ENCODE measurements at regions not wholly inside any gene's neighbourhood (a gene's known extent, or its start where the extent isn't known, plus 50 kb on each side); places are given as distances from the start of the nearest gene placed in this dataset.

DNA sequence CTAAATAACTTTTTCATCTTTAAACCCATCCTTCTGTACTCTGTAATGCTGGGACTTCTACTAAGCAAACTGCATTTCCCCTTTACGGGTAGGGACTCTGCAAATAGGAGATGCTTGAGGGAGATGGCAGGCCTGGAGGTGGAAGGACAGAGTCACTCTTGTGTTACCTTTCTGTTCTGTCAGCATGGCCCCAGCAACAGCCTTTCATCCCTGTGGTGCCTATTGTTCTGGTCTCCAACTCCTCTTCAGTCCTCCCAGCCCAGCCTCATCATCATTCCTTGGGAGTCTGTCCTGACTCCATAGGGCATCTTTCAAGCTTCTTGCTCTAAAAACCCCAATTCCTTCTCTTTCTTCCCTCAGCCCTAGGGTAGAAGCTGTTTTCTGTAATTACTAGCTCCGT, 230.0 kb downstream of the SNX13 start:
- no peak overlapping the region for H3K27ac ChIP-seq
- no peak for DNase-seq (ENCODE audit: low read depth, low spot score)

DNA sequence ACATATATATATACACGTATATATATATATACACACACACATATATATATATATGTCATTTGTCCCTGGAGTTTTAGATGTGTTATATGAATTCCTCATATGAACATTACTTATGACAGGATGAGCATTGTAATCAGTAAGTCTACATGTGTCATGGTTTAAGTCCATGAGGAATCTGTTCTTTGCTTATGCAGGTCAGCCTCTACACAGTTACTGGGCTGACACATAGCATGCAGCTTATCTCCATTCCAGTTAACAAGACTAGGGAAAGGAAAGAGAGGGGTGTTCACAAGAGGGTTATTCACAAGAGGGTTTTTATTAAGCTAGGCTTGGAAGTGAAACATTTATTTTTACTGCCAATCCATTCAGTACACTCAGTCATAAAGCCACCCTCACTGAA, 226.7 kb downstream of the SNX13 start:
- no peak overlapping the region for H3K27ac ChIP-seq
- no peak for DNase-seq (ENCODE audit: low read depth, low spot score)

DNA sequence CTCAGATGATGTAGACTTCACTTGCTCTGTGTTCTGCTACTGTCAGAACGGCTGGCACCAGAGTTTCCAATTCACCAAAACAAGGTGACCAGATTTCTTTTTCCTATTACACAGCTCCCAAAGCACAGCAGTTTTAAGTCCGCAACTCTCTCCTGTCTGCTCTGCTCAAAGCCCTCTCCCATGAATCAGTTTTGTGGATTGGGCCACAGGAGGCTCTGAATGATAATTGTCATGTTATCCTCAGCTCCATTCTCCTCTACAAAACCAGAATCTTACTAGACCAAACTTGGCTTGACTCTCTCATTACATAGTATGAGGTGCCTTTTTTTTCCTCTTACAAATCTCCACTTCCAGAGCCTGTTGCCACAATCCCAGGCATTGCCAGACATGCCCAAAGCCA, 223.5 kb downstream of the SNX13 start:
- DNase-seq (ENCODE audit: low read depth, low spot score) = no peak
- H3K27ac ChIP-seq = no peak overlapping the region

DNA sequence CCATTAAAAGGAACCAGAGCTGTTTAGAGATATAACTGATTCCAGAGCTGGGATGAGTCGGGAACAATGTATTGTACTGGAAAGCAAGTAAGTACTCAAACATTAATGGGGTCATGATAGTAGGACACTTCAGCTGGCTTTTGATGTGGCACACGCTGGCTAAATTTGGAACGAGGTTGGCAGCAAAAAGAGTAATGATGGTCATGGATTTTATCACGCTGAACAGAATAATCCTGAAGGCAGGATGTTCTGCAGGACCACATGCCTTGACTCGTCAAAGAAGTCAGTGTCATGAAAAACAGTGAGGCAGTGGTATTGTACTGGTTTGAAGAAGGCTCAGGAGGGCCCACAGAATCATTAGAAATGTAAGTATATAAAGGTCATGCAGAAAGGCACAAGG, 220.3 kb downstream of the SNX13 start:
- no peak overlapping the region for H3K27ac ChIP-seq
- no peak for DNase-seq (ENCODE audit: low read depth, low spot score)

DNA sequence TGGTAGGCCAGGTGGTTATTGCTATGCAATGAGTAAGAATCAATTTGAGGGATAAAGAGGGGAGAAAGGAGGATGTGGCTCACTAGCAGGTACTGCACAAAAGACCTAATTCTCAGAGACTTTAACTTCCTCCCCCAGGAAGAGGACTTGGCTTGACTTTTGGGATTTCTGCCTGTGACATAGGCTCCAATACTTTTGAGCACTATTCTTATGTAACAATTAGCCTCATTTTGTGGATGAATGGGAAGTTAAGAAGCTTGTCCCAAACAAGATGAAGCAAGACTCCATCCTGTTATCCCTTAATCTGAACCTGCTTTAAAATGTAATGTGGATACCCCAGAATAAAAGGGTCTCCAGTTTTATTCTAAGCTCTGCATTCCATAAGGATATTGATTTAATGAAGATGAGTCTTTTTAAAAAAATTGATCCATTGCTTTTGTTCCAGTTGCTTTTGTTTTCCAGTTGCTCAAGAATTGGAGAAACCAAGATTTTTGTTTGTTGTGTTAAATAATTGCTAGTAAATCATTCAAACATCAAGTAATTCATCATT, 218.5 kb downstream of the SNX13 start:
- no peak for DNase-seq (ENCODE audit: low read depth, low spot score)
- no peak overlapping the region for H3K27ac ChIP-seq

DNA sequence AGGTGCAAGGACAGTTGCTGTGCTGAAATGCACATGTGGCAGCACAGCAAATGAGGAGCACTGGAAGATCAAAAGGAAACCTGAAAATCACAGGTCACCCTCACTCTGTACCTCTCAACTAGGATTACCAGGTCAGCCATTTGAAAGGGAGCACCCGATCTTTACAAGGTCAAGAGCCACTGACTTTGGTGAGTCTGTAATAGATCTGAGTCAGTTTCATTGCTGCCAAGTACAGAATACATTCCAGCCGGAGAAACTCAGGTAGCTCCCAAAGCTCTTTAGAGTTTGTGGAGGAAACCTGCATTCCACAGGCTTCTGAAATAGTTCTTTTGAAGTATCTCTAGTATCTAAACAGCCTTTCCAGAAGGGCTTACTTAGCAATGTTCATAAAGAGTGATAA, 217.5 kb downstream of the SNX13 start:
- no peak for DNase-seq (ENCODE audit: low read depth, low spot score)
- no peak overlapping the region for H3K27ac ChIP-seq

DNA sequence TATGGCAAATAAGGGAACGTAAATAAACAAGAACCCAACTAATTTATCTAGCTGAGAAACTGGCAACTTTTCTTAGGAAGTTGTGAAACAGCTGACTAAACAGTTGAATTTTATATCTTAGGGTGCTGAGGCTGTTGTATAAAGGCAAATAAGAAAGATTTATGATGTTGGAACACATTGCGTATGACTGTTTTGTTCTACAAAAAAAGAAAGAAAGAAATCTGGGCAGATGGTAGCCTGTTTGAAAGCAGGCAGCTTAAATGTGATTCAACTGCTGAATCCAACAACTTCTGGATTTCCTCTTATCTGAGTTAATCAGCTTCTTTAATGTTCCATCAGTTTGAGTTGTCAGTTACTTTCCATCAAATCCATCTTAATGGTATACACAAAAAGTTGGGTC, 214.5 kb downstream of the SNX13 start:
- H3K27ac ChIP-seq = no peak overlapping the region
- DNase-seq (ENCODE audit: low read depth, low spot score) = no peak

DNA sequence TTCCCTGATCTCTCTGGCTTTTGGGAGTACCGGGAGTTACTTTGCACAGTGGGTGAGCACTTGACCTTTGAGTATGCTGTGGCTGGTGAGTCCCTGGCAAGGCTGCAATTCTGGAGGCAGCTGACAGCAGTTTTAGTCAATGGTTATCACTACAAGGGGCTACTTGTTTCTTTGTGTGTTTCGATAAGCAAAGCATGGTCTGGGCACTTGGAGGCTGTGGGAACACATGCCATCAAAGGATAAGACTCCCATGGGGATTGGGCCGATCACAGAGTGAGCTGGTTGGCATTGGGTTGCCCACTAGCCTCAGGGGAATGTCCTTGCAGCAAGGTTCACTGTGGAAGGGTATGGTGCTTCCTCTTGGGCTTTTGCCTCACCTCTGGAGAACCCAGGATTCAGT, 208.2 kb downstream of the SNX13 start:
- DNase-seq (ENCODE audit: low read depth, low spot score) = no peak
- H3K27ac ChIP-seq = no peak overlapping the region
